ENCODE measurements at regions not wholly inside any gene's neighbourhood (a gene's known extent, or its start where the extent isn't known, plus 50 kb on each side); places are given as distances from the start of the nearest gene placed in this dataset.

DNA sequence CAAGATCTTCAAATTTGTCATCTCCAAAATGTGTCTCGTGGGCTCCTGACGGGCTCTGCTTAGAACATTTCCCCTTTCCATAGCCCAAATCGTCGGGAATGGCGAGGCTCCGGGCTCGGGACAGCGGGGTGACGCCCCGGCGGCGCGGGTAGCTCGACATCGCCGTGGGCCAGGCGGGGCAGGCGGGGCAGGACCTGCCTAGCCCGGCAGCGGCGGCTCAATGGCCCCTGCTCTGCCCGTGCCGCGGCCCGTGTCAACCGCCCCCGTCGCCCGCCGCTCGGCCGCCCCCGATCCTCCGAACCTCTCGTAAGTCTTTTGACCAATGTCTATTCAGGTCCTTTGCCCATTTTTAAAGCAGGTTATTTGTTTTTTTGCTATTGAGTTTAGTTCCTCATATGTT, 111.2 kb downstream of the PMAIP1 start:
- H3K4me1 ChIP-seq (ENCODE audit: control insufficient read depth, insufficient read depth, low read length), result no peaks in the 10 kb centered on the region
- no peaks in the 10 kb centered on the region for H4K20me1 ChIP-seq (ENCODE audit: control insufficient read depth, insufficient read depth)
- ChIA-PET RAD21 (ENCODE audit: unreplicated experiment) (interaction anchor here (0.6 kb wide), 1 partner anchor 184 kb away, joined by 3 read pairs; no protein-coding TSS in a partner anchor), SMC1A (ENCODE audit: uncharacterized antibody, unreplicated experiment) (interaction anchor here (1.6 kb wide), 1 partner anchor 15 kb away, joined by 5 read pairs; no protein-coding TSS in a partner anchor), CTCF (no interaction called here), POLR2A (no interaction called here)
- BruUV-seq (replicated peaks), result no TSS peak
- H2AFZ ChIP-seq (ENCODE audit: control insufficient read depth, low read depth, low read length), result no peak overlapping the region
- TF ChIP-seq BACH1 (IDR thresholded peaks at IDR 0.05; ENCODE audit: borderline replicate concordance), result no peak
- no peak for TF ChIP-seq TCF3 (IDR thresholded peaks at IDR 0.05; ENCODE audit: borderline replicate concordance, insufficient read depth, low read depth, low read length)
- TF ChIP-seq SMARCA5 (IDR thresholded peaks at IDR 0.05), result no peak
- no peak for TF ChIP-seq ZNF274 (IDR thresholded peaks at IDR 0.05; ENCODE audit: insufficient read depth, insufficient read length)
- TF ChIP-seq, protein P1, sequence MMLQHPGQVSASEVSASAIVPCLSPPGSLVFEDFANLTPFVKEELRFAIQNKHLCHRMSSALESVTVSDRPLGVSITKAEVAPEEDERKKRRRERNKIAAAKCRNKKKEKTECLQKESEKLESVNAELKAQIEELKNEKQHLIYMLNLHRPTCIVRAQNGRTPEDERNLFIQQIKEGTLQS (IDR thresholded peaks at IDR 0.05; ENCODE audit: borderline replicate concordance, extremely low read depth, low read depth, low read length), result no peak
- TF ChIP-seq WRNIP1 (IDR thresholded peaks at IDR 0.05; ENCODE audit: borderline replicate concordance, low read depth, low read length), result no peak
- TF ChIP-seq, protein P2, sequence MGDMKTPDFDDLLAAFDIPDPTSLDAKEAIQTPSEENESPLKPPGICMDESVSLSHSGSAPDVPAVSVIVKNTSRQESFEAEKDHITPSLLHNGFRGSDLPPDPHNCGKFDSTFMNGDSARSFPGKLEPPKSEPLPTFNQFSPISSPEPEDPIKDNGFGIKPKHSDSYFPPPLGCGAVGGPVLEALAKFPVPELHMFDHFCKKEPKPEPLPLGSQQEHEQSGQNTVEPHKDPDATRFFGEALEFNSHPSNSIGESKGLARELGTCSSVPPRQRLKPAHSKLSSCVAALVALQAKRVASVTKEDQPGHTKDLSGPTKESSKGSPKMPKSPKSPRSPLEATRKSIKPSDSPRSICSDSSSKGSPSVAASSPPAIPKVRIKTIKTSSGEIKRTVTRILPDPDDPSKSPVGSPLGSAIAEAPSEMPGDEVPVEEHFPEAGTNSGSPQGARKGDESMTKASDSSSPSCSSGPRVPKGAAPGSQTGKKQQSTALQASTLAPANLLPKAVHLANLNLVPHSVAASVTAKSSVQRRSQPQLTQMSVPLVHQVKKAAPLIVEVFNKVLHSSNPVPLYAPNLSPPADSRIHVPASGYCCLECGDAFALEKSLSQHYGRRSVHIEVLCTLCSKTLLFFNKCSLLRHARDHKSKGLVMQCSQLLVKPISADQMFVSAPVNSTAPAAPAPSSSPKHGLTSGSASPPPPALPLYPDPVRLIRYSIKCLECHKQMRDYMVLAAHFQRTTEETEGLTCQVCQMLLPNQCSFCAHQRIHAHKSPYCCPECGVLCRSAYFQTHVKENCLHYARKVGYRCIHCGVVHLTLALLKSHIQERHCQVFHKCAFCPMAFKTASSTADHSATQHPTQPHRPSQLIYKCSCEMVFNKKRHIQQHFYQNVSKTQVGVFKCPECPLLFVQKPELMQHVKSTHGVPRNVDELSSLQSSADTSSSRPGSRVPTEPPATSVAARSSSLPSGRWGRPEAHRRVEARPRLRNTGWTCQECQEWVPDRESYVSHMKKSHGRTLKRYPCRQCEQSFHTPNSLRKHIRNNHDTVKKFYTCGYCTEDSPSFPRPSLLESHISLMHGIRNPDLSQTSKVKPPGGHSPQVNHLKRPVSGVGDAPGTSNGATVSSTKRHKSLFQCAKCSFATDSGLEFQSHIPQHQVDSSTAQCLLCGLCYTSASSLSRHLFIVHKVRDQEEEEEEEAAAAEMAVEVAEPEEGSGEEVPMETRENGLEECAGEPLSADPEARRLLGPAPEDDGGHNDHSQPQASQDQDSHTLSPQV (IDR thresholded peaks at IDR 0.05), result no peak
- TF ChIP-seq, protein P3, sequence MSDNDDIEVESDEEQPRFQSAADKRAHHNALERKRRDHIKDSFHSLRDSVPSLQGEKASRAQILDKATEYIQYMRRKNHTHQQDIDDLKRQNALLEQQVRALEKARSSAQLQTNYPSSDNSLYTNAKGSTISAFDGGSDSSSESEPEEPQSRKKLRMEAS (IDR thresholded peaks at IDR 0.05; ENCODE audit: low read depth, low read length), result no peak
- no peak for TF ChIP-seq SUZ12 (IDR thresholded peaks at IDR 0.05; ENCODE audit: unreplicated experiment)
- TF ChIP-seq, protein P4, sequence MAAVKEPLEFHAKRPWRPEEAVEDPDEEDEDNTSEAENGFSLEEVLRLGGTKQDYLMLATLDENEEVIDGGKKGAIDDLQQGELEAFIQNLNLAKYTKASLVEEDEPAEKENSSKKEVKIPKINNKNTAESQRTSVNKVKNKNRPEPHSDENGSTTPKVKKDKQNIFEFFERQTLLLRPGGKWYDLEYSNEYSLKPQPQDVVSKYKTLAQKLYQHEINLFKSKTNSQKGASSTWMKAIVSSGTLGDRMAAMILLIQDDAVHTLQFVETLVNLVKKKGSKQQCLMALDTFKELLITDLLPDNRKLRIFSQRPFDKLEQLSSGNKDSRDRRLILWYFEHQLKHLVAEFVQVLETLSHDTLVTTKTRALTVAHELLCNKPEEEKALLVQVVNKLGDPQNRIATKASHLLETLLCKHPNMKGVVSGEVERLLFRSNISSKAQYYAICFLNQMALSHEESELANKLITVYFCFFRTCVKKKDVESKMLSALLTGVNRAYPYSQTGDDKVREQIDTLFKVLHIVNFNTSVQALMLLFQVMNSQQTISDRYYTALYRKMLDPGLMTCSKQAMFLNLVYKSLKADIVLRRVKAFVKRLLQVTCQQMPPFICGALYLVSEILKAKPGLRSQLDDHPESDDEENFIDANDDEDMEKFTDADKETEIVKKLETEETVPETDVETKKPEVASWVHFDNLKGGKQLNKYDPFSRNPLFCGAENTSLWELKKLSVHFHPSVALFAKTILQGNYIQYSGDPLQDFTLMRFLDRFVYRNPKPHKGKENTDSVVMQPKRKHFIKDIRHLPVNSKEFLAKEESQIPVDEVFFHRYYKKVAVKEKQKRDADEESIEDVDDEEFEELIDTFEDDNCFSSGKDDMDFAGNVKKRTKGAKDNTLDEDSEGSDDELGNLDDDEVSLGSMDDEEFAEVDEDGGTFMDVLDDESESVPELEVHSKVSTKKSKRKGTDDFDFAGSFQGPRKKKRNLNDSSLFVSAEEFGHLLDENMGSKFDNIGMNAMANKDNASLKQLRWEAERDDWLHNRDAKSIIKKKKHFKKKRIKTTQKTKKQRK (IDR thresholded peaks at IDR 0.05; ENCODE audit: low read depth, low read length), result no peak
- no peak for TF ChIP-seq MYC (IDR thresholded peaks at IDR 0.05; ENCODE audit: insufficient read depth, insufficient read length, insufficient replicate concordance, low read length, severe bottlenecking)
- no peaks in the 10 kb centered on the region for H3K36me3 ChIP-seq (ENCODE audit: control insufficient read depth in 2 of 2, insufficient read depth in 2 of 2, low read length in 1 of 2)
- H3K4me2 ChIP-seq (ENCODE audit: control insufficient read depth, insufficient read depth), result no peak overlapping the region
- ATAC-seq, result no peak
- in situ Hi-C loops (cut with MboI) (no loop called here), intact Hi-C loops (cut with micrococcal nuclease; ENCODE audit: unreplicated experiment) (no loop called here)
- no peaks in the 10 kb centered on the region for H3K79me2 ChIP-seq (ENCODE audit: control insufficient read depth, insufficient read depth, low read length)
- H3K9me3 ChIP-seq (replicated peaks; ENCODE audit: control insufficient read depth, insufficient read depth, low read length), result no peaks in the 10 kb centered on the region
- WGBS (ENCODE audit: insufficient coverage, insufficient replicate concordance, low lambda C conversion rate, missing lambda C conversion rate), result 69% methylated on average over 32 of the region's 35 CpGs
- no peak for DNase-seq (ENCODE audit: low read depth, low spot score)
- H3K27ac ChIP-seq (ENCODE audit: control insufficient read depth, insufficient read depth), result no peak overlapping the region
- H3K9ac ChIP-seq (ENCODE audit: control insufficient read depth, insufficient read depth, low read length), result no peak overlapping the region
- no peak for FAIRE-seq
- H3K27me3 ChIP-seq (replicated peaks in 1 of 2; ENCODE audit: control insufficient read depth in 2 of 2, insufficient read depth in 2 of 2, low read length in 1 of 2), result no peaks in the 10 kb centered on the region
- H3K4me3 ChIP-seq, result no peak overlapping the region

Measured in GM12878 (cell line).